ENCODE measurements at regions not wholly inside any gene's neighbourhood (a gene's known extent, or its start where the extent isn't known, plus 50 kb on each side); places are given as distances from the start of the nearest gene placed in this dataset.

- no peak for TF ChIP-seq EZH2 (IDR thresholded peaks at IDR 0.05; ENCODE audit: low read length)
- TF ChIP-seq, protein P1, sequence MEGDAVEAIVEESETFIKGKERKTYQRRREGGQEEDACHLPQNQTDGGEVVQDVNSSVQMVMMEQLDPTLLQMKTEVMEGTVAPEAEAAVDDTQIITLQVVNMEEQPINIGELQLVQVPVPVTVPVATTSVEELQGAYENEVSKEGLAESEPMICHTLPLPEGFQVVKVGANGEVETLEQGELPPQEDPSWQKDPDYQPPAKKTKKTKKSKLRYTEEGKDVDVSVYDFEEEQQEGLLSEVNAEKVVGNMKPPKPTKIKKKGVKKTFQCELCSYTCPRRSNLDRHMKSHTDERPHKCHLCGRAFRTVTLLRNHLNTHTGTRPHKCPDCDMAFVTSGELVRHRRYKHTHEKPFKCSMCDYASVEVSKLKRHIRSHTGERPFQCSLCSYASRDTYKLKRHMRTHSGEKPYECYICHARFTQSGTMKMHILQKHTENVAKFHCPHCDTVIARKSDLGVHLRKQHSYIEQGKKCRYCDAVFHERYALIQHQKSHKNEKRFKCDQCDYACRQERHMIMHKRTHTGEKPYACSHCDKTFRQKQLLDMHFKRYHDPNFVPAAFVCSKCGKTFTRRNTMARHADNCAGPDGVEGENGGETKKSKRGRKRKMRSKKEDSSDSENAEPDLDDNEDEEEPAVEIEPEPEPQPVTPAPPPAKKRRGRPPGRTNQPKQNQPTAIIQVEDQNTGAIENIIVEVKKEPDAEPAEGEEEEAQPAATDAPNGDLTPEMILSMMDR (optimal IDR thresholded peaks at IDR 0.05 in 1 of 3, IDR thresholded peaks at IDR 0.05 in 1 of 3, conservative IDR thresholded peaks at IDR 0.05 in 1 of 3; ENCODE audit: extremely low read depth in 1 of 3, insufficient read depth in 2 of 3, low read length in 3 of 3): no peak
Observed at GRCh38 chr10:88062798-88063472, 199.5 kb downstream of the PTEN start.
